ENCODE measurements at regions not wholly inside any gene's neighbourhood (a gene's known extent, or its start where the extent isn't known, plus 50 kb on each side); places are given as distances from the start of the nearest gene placed in this dataset.

- H3K4me1 ChIP-seq: no peaks in the 10 kb centered on the region
- no peak for DNase-seq
- H3K27me3 ChIP-seq: no peaks in the 10 kb centered on the region
- no peak for TF ChIP-seq CTCF (IDR thresholded peaks at IDR 0.05)
- H3K9me3 ChIP-seq: no peaks in the 10 kb centered on the region
- H3K36me3 ChIP-seq: no peaks in the 10 kb centered on the region
- no peak overlapping the region for H3K9ac ChIP-seq (ENCODE audit: low read depth in 2 of 2, low read length in 2 of 2)
- H3K27ac ChIP-seq: no peak overlapping the region
- intact Hi-C loops (cut with DNase I): no loop called here
- H3K4me3 ChIP-seq: no peak overlapping the region
Measured at GRCh38 chr12:93256256-93256969, 121.3 kb upstream of the NUDT4 start.

- no peaks in the 10 kb centered on the region for H3K9me3 ChIP-seq
- no peak for DNase-seq
- no peaks in the 10 kb centered on the region for H3K4me1 ChIP-seq
- intact Hi-C loops (cut with DNase I): no loop called here
- no peak overlapping the region for H3K4me3 ChIP-seq
- H3K27ac ChIP-seq: no peak overlapping the region
- no peaks in the 10 kb centered on the region for H3K36me3 ChIP-seq
- TF ChIP-seq CTCF (IDR thresholded peaks at IDR 0.05): no peak
- no peak overlapping the region for H3K9ac ChIP-seq (ENCODE audit: low read depth in 2 of 2, low read length in 2 of 2)
- no peaks in the 10 kb centered on the region for H3K27me3 ChIP-seq
Measured at GRCh38 chr12:93261505-93262094, 116.1 kb upstream of the NUDT4 start.

- no peaks in the 10 kb centered on the region for H3K27me3 ChIP-seq
- H3K9me3 ChIP-seq: no peaks in the 10 kb centered on the region
- no peak overlapping the region for H3K27ac ChIP-seq
- TF ChIP-seq CTCF (IDR thresholded peaks at IDR 0.05): no peak
- H3K36me3 ChIP-seq: no peaks in the 10 kb centered on the region
- H3K4me1 ChIP-seq: no peaks in the 10 kb centered on the region
- no peak overlapping the region for H3K4me3 ChIP-seq
- H3K9ac ChIP-seq (ENCODE audit: low read depth in 2 of 2, low read length in 2 of 2): no peak overlapping the region
- DNase-seq: no peak
- intact Hi-C loops (cut with DNase I): no loop called here
Measured at GRCh38 chr12:93272997-93273396, 104.7 kb upstream of the NUDT4 start.

- no peak overlapping the region for H3K4me3 ChIP-seq
- no peaks in the 10 kb centered on the region for H3K27me3 ChIP-seq
- DNase-seq: no peak
- intact Hi-C loops (cut with DNase I): no loop called here
- H3K9me3 ChIP-seq: no peaks in the 10 kb centered on the region
- H3K4me1 ChIP-seq: no peaks in the 10 kb centered on the region
- no peak overlapping the region for H3K9ac ChIP-seq (ENCODE audit: low read depth in 2 of 2, low read length in 2 of 2)
- no peaks in the 10 kb centered on the region for H3K36me3 ChIP-seq
- no peak overlapping the region for H3K27ac ChIP-seq
- TF ChIP-seq CTCF (IDR thresholded peaks at IDR 0.05): no peak
Measured at GRCh38 chr12:93273834-93274564, 103.7 kb upstream of the NUDT4 start.

GRCh38 chr12:93274937-93275336 is 102.8 kb upstream of the NUDT4 start:
- no peak for TF ChIP-seq CTCF (IDR thresholded peaks at IDR 0.05)
- no peak overlapping the region for H3K4me3 ChIP-seq
- H3K9me3 ChIP-seq: no peaks in the 10 kb centered on the region
- H3K4me1 ChIP-seq: no peaks in the 10 kb centered on the region
- H3K27me3 ChIP-seq: no peaks in the 10 kb centered on the region
- DNase-seq: no peak
- H3K27ac ChIP-seq: no peak overlapping the region
- H3K9ac ChIP-seq (ENCODE audit: low read depth in 2 of 2, low read length in 2 of 2): no peak overlapping the region
- intact Hi-C loops (cut with DNase I): no loop called here
- no peaks in the 10 kb centered on the region for H3K36me3 ChIP-seq
